GM21390 (cell line): ENCODE measurements at regions not wholly inside any gene's neighbourhood (a gene's known extent, or its start where the extent isn't known, plus 50 kb on each side); places are given as distances from the start of the nearest gene placed in this dataset.
"Not testable (repeated sequence)": the region's sequence is repeated elsewhere in the genome, so short reads cannot be mapped to it uniquely, and the experiment has no call there.

Source experiments
- ATAC-seq: cut with Tn5 transposase; IDR thresholded peaks from one replicate; pipeline ENCODE4 v1.9.1; 2021; ENCODE audit not compliant: unreplicated experiment

- ATAC-seq: no peak
Observed at GRCh38 chr15:38614621-38615020, 50.0 kb upstream of the RASGRP1 start.

- ATAC-seq: no peak
Observed at GRCh38 chr15:38617831-38618230, 53.2 kb upstream of the RASGRP1 start.

GRCh38 chr15:38618242-38618955 lies 53.8 kb upstream of the RASGRP1 start:
- ATAC-seq: no peak

- ATAC-seq: no peak
Observed at GRCh38 chr15:38620098-38620497, 55.5 kb upstream of the RASGRP1 start.

GRCh38 chr15:38620851-38621594 lies 56.4 kb upstream of the RASGRP1 start:
- no peak for ATAC-seq

GRCh38 chr15:38622304-38622703 lies 57.7 kb upstream of the RASGRP1 start:
- no peak for ATAC-seq

GRCh38 chr15:38622908-38623307 lies 58.3 kb upstream of the RASGRP1 start:
- ATAC-seq: no peak

GRCh38 chr15:38623744-38624143 lies 59.1 kb upstream of the RASGRP1 start:
- no peak for ATAC-seq

- ATAC-seq: no peak
Observed at GRCh38 chr15:38624244-38625205, 59.9 kb upstream of the RASGRP1 start.

- no peak for ATAC-seq
Observed at GRCh38 chr15:38625886-38626285, 61.3 kb upstream of the RASGRP1 start.

GRCh38 chr15:38626443-38627050 lies 61.9 kb upstream of the RASGRP1 start:
- ATAC-seq: no peak

GRCh38 chr15:38627689-38628277 lies 63.2 kb upstream of the RASGRP1 start:
- no peak for ATAC-seq

GRCh38 chr15:38631119-38632075 lies 66.8 kb upstream of the RASGRP1 start:
- ATAC-seq: no peak

GRCh38 chr15:38635170-38635569 lies 70.6 kb upstream of the RASGRP1 start:
- no peak for ATAC-seq

GRCh38 chr15:38636597-38636996 lies 72.0 kb upstream of the RASGRP1 start:
- no peak for ATAC-seq

GRCh38 chr15:38638126-38638525 lies 73.5 kb upstream of the RASGRP1 start:
- no peak for ATAC-seq

- ATAC-seq: no peak
Observed at GRCh38 chr15:38638811-38639210, 74.2 kb upstream of the RASGRP1 start.

- ATAC-seq: no peak
Observed at GRCh38 chr15:38642689-38643270, 78.2 kb upstream of the RASGRP1 start.

GRCh38 chr15:38644353-38644752 lies 79.7 kb upstream of the RASGRP1 start:
- not testable (repeated sequence) for ATAC-seq
